Heart left ventricle (tissue), 16 donors: ENCODE measurements at regions not wholly inside any gene's neighbourhood (a gene's known extent, or its start where the extent isn't known, plus 50 kb on each side); places are given as distances from the start of the nearest gene placed in this dataset.
"Not testable (repeated sequence)": the region's sequence is repeated elsewhere in the genome, so short reads cannot be mapped to it uniquely, and the experiment has no call there.

Experiments used
- ATAC-seq, 4 donors: fragments of 200-7000 bp; cut with Tn5 transposase; one replicate each; pipeline ENCODE4 v1.9.1; 2020 to 2022; ENCODE audit warnings: moderate library complexity in 4 of 4, mild to moderate bottlenecking in 3 of 4, moderate number of reproducible peaks in 1 of 4
- DNase-seq, 5 donors: peaks; one replicate each; pipeline ENCODE4 v3.0.0-alpha.2; 2020
- H3K27ac ChIP-seq, 12 donors: fragments of 200-600 bp; sonication (generic) in 4 of 12; one replicate each; pipeline versions ENCODE4 v1.5.0 to v1.8.0; 2016 to 2022; ENCODE audit warnings: mild to moderate bottlenecking in 2 of 12
- H3K27me3 ChIP-seq, 9 donors: fragments of 200-600 bp; sonication (generic) in 2 of 9; one replicate each; pipeline versions ENCODE4 v1.5.1 to v1.8.0; 2016 to 2022; ENCODE audit warnings: mild to moderate bottlenecking in 3 of 9
- H3K36me3 ChIP-seq, 9 donors: fragments of 200-600 bp; sonication (generic) in 2 of 9; one replicate each; pipeline versions ENCODE4 v1.5.0 to v1.8.0; 2018 to 2022; ENCODE audit warnings: mild to moderate bottlenecking in 2 of 9
- H3K4me1 ChIP-seq, 12 donors: fragments of 200-600 bp; sonication (generic) in 4 of 12; one replicate each; pipeline versions ENCODE4 v1.5.0 to v1.8.0; 2016 to 2022; ENCODE audit warnings: mild to moderate bottlenecking in 3 of 12
- H3K4me3 ChIP-seq, 12 donors: fragments of 200-600 bp; sonication (generic) in 4 of 12; one replicate each; pipeline versions ENCODE4 v1.5.0 to v1.8.0; 2017 to 2022; ENCODE audit warnings: mild to moderate bottlenecking in 9 of 12, moderate library complexity in 4 of 12
- H3K9me3 ChIP-seq, 12 donors: fragments of 200-600 bp; sonication (generic) in 4 of 12; one replicate each; pipeline versions ENCODE4 v1.5.0 to v1.8.0; 2016 to 2022; ENCODE audit warnings: mild to moderate bottlenecking in 1 of 12
- POLR2A ChIP-seq, 2 donors: fragments of 450-650 bp; IDR thresholded peaks; one replicate each; pipeline ENCODE4 v1.6.1; 2017; ENCODE audit warnings: antibody characterized with exemption in 2 of 2, mild to moderate bottlenecking in 2 of 2, moderate library complexity in 2 of 2
- WGBS, 4 donors: extraction: QIAGEN DNeasy Blood & Tissue Kit in 2 of 4; methylation state at CpG; one replicate each; pipeline versions ENCODE4 v1.1.5 to v1.1.7; 2013 to 2018; 5-methylcytosine and 5-hydroxymethylcytosine counted together
- intact Hi-C, 10 donors: fragments of 100-400 bp; cut with DNase I; formaldehyde crosslinking; loops; one replicate each; pipeline versions ENCODE4 v1.11.1 to v1.14.2; 2022
- TF ChIP-seq, protein P1 (sequence below), 12 donors: fragments of 200-600 bp; sonication (generic) in 4 of 12; IDR thresholded peaks; one replicate each; pipeline versions ENCODE4 v1.5.0 to v1.8.0; 2018 to 2022; ENCODE audit warnings: antibody characterized with exemption in 12 of 12, mild to moderate bottlenecking in 5 of 12
- donor health status: ischemic (EF 13 %, LVEDD 7.1; RV severe dilation, severe dysfunction).
- donor health status: healthy with polysubstance abuse.
- donor health status: DM: no; HTN: yes; CAD: no.
- donor health status: DM: no; HTN: no; CAD: no.
- donor health status: ischemic (EF 25% LVEDD 6.9; RV normal size, moderate dysfunction).
- donor health status: ischemic (EF 25% LVEDD 5.7; RV mildly dilated, moderate dysfunction).
- donor health status: healthy.
- donor health status: DM: yes; HTN: yes; CAD: no.
- donor health status: ischemic (EF 35%, LVEDD 5.7; RV mildly dilated, moderate dysfunction).
- donor health status: nonischemic (EF 11% LVEDD 7.7; RV severe dilation, severe dysfunction).
- donor health status: DM: yes; HTN: yes; CAD: no.
- donor health status: PGD.
- donor health status: ischemic (EF 29% LVEDD 5.4; RV normal size, mild dysfunction).
- donor health status: nonischemic (EF 23%, LVEDD 6.1; RV moderate dilation, normal function).

DNA sequence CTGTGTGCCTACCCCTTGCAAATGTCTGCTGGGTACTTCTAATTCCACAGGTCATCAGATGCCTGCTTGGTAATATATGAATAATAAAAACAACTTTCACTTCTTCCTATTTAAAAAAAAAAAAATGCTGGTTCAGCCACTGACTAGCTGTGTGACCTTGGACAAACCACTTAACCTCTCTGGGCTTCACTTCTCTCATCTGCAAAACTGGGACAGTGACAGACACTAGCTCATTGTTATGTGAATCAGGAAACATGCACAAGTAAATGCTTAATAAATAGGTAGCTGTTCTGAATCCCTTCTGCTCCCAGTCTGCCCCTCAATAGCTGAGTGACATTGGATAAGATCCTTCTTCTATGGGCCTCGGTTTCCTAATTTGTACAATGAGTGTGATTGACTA is 62.6 kb upstream of the HAND1 start:
- ATAC-seq (no peak), DNase-seq (no peak)
- intact Hi-C loops: no loop called here
- 83 to 97% (median 89%) methylated on average over 1 of the region's 1 CpG for WGBS, 4 donors
- peaks cover 0 to 21% (median 0%) of the 10 kb centered on the region in 9 donors for H3K27me3 ChIP-seq
- no peaks in the 10 kb centered on the region for H3K9me3 ChIP-seq
- no peaks in the 10 kb centered on the region for H3K4me1 ChIP-seq
- no peaks in the 10 kb centered on the region for H3K36me3 ChIP-seq
- TF ChIP-seq, protein P1, sequence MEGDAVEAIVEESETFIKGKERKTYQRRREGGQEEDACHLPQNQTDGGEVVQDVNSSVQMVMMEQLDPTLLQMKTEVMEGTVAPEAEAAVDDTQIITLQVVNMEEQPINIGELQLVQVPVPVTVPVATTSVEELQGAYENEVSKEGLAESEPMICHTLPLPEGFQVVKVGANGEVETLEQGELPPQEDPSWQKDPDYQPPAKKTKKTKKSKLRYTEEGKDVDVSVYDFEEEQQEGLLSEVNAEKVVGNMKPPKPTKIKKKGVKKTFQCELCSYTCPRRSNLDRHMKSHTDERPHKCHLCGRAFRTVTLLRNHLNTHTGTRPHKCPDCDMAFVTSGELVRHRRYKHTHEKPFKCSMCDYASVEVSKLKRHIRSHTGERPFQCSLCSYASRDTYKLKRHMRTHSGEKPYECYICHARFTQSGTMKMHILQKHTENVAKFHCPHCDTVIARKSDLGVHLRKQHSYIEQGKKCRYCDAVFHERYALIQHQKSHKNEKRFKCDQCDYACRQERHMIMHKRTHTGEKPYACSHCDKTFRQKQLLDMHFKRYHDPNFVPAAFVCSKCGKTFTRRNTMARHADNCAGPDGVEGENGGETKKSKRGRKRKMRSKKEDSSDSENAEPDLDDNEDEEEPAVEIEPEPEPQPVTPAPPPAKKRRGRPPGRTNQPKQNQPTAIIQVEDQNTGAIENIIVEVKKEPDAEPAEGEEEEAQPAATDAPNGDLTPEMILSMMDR (IDR thresholded peaks at IDR 0.05): no peak
- H3K27ac ChIP-seq: no peak overlapping the region
- no peak overlapping the region for H3K4me3 ChIP-seq

DNA sequence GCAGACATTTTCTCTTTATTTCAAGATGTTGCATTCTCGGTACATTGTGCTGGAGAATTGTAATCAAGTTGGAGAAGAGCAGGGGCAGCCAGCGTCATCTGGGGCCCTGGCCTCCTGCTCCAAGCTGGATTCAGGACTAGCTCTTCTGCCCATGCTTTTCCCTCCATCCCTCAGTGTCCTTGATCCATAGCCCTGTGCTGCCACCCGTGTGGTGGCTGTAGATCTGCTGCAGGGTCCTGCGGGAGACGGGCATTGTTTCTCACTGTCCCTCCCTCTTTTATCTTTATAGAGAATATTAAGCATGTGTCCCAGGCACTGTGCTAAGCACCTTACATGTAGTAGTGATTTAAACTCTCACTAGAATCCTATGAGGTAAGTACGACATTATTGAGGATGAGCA is 60.5 kb upstream of the HAND1 start:
- intact Hi-C loops: no loop called here
- ATAC-seq (no peak), DNase-seq (no peak)
- no peaks in the 10 kb centered on the region for H3K9me3 ChIP-seq
- no peak for TF ChIP-seq POLR2A (IDR thresholded peaks at IDR 0.05)
- TF ChIP-seq, protein P1 (IDR thresholded peaks at IDR 0.05): no peak
- no peak overlapping the region for H3K27ac ChIP-seq
- H3K27me3 ChIP-seq: peaks cover 0 to 27% (median 0%) of the 10 kb centered on the region in 9 donors
- no peaks in the 10 kb centered on the region for H3K36me3 ChIP-seq
- no peak overlapping the region for H3K4me3 ChIP-seq
- H3K4me1 ChIP-seq: no peaks in the 10 kb centered on the region
- WGBS, 4 donors: 80 to 93% (median 87%) methylated on average over 6 of the region's 6 CpGs

GRCh38 chr5:154536439-154536838 is 58.4 kb upstream of the HAND1 start:
- intact Hi-C loops, H3K36me3 ChIP-seq, H3K4me1 ChIP-seq, H3K4me3 ChIP-seq, H3K27ac ChIP-seq, DNase-seq, ATAC-seq, H3K9me3 ChIP-seq: not testable (repeated sequence)
- peaks cover 0 to 27% (median 0%) of the 10 kb centered on the region in 9 donors for H3K27me3 ChIP-seq
- 90 to 96% (median 94%) methylated on average over 4 of the region's 4 CpGs for WGBS, 4 donors

GRCh38 chr5:154535535-154535934 is 57.5 kb upstream of the HAND1 start:
- ATAC-seq: no peak
- Histone ChIP-seq H3K36me3 (no peaks in the 10 kb centered on the region), H3K27me3 (peaks cover 0 to 21% (median 0%) of the 10 kb centered on the region in 9 donors), H3K9me3 (no peaks in the 10 kb centered on the region), H3K27ac (no peak overlapping the region), H3K4me3 (no peak overlapping the region), H3K4me1 (no peaks in the 10 kb centered on the region)
- no peak for DNase-seq
- intact Hi-C loops: no loop called here
- TF ChIP-seq POLR2A (IDR thresholded peaks at IDR 0.05): no peak
- TF ChIP-seq, protein P1 (IDR thresholded peaks at IDR 0.05): no peak
- 83 to 86% (median 85%) methylated on average over 2 of the region's 2 CpGs for WGBS, 4 donors

GRCh38 chr5:154534457-154535050 is 56.5 kb upstream of the HAND1 start:
- ATAC-seq: no peak
- no peak overlapping the region for H3K27ac ChIP-seq
- 61 to 68% (median 65%) methylated on average over 12 of the region's 12 CpGs for WGBS, 4 donors
- intact Hi-C loops: no loop called here
- H3K27me3 ChIP-seq: peaks cover 0 to 16% (median 0%) of the 10 kb centered on the region in 9 donors
- no peak for TF ChIP-seq POLR2A (IDR thresholded peaks at IDR 0.05)
- TF ChIP-seq, protein P1 (IDR thresholded peaks at IDR 0.05): no peak
- H3K36me3 ChIP-seq: no peaks in the 10 kb centered on the region
- H3K4me3 ChIP-seq: no peak overlapping the region
- no peak for DNase-seq
- no peaks in the 10 kb centered on the region for H3K9me3 ChIP-seq
- no peaks in the 10 kb centered on the region for H3K4me1 ChIP-seq
